ENCODE measurements at regions not wholly inside any gene's neighbourhood (a gene's known extent, or its start where the extent isn't known, plus 50 kb on each side); places are given as distances from the start of the nearest gene placed in this dataset.

- Histone ChIP-seq H3K27ac (no peak overlapping the region), H3K4me3 (no peak overlapping the region)
- no peak for DNase-seq (ENCODE audit: low spot score)
- TF ChIP-seq CTCF (IDR thresholded peaks at IDR 0.05): no peak
These were observed 856.9 kb downstream of the EPHA3 start for GRCh38 chr3:89964347-89964746.

GRCh38 chr3:89966877-89967665, 859.6 kb downstream of the EPHA3 start:
- no peak overlapping the region for H3K27ac ChIP-seq
- no peak for DNase-seq (ENCODE audit: low spot score)
- no peak for TF ChIP-seq CTCF (IDR thresholded peaks at IDR 0.05)
- H3K4me3 ChIP-seq: no peak overlapping the region

GRCh38 chr3:89971329-89971728, 863.9 kb downstream of the EPHA3 start:
- Histone ChIP-seq H3K27ac (no peak overlapping the region), H3K4me3 (no peak overlapping the region)
- TF ChIP-seq CTCF (IDR thresholded peaks at IDR 0.05): no peak
- no peak for DNase-seq (ENCODE audit: low spot score)

GRCh38 chr3:89973156-89973555, 865.7 kb downstream of the EPHA3 start:
- DNase-seq (ENCODE audit: low spot score): no peak
- no peak for TF ChIP-seq CTCF (IDR thresholded peaks at IDR 0.05)

GRCh38 chr3:89974903-89975519, 867.6 kb downstream of the EPHA3 start:
- TF ChIP-seq CTCF (IDR thresholded peaks at IDR 0.05): no peak
- DNase-seq (ENCODE audit: low spot score): no peak
- no peak overlapping the region for H3K27ac ChIP-seq

More at GRCh38 chr3:89973156-89973555, 865.7 kb downstream of the EPHA3 start:
- Histone ChIP-seq H3K27ac (no peak overlapping the region), H3K4me3 (no peak overlapping the region)

GRCh38 chr3:89983449-89983848, 876.0 kb downstream of the EPHA3 start:
- no peak for TF ChIP-seq CTCF (IDR thresholded peaks at IDR 0.05)
- DNase-seq (ENCODE audit: low spot score): no peak
- no peak overlapping the region for H3K4me3 ChIP-seq
- no peak overlapping the region for H3K27ac ChIP-seq

More at GRCh38 chr3:89974903-89975519, 867.6 kb downstream of the EPHA3 start:
- no peak overlapping the region for H3K4me3 ChIP-seq

Measured in coronary artery (tissue), 2 donors.